GM19438 (cell line): ENCODE measurements at regions not wholly inside any gene's neighbourhood (a gene's known extent, or its start where the extent isn't known, plus 50 kb on each side); places are given as distances from the start of the nearest gene placed in this dataset.

Source experiments
- ATAC-seq: cut with Tn5 transposase; IDR thresholded peaks from one replicate; pipeline ENCODE4 v1.9.1; 2021; ENCODE audit warnings: low read depth; ENCODE audit not compliant: unreplicated experiment

DNA sequence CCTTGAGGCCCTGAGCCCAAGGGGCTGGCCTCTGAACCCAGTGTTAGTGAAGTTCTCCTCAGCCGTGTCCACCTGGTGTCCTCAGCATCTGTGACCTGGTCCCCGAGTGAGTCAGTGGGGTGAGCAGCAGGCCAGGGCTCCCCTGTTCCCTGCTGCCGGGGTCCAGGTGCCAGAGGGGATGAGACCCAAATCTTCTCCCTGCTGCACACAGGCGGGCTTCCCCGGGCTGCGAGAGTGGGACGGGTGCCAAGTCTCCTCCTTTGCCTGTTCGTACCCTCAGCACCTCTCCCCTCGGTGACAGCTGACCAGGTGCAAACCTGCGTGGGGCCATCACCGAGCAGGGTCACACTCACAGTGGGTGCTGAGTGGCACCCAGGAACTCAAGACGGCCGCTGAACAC, 514.5 kb downstream of the TBC1D22A start:
- no peak for ATAC-seq

DNA sequence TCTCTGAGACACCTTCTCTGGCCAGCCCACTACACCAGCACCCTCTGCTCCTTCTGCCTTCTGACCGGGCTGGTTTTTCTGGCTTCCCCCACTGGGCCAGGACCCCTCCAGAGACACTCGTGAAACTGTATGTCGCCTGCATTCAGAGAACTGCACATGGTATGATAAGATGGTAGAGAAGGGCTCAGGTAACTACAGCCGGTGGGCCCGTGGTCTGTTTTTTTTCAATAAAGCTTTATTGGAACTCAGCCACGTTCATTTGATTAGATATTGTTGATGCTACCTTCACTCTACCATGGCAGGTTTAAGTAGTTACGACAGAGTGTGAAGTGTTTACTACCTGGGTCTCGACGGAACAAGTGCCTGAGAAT, 514.0 kb downstream of the TBC1D22A start:
- ATAC-seq: no peak

DNA sequence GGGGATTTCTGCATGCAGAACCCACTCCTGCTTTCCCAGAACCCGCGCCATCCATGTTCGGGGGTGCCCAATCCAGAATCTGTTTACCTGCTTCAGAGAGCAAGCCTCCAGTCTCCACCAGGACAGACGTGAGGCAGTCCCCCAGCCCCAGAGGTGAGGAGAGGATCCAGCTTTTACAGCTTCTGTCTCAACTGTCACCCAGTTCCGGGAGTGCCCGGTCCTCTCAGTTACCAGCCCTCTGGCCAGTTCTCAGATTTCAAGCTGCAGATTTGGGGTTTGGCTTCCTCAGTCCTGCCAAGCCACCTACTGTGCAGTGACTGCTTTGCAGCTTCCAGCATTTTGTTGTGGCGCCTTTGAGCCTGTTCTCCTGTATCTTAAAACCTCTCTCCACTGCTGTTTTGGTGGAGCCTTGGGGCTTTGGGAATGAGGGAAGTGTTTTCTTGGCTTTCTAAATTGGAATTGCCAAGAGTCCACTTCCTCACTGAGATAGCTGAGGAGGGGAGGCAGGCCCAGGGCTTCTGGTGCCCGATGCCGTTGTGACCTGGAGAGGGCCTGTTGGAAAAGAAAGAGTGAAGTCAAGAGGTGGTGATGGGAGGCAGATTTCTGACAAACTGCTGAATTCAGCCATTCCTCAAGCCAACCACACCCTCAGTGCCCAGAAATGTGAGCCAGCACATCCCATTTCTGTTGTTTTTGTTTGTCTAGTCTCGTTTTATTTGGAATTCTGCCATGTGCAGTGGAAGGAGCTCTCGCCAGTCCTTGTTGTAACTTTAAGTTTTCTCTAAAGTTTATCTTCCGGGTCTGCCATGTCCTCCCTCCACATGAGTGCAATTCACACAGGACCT, 513.4 kb downstream of the TBC1D22A start:
- ATAC-seq: no peak

DNA sequence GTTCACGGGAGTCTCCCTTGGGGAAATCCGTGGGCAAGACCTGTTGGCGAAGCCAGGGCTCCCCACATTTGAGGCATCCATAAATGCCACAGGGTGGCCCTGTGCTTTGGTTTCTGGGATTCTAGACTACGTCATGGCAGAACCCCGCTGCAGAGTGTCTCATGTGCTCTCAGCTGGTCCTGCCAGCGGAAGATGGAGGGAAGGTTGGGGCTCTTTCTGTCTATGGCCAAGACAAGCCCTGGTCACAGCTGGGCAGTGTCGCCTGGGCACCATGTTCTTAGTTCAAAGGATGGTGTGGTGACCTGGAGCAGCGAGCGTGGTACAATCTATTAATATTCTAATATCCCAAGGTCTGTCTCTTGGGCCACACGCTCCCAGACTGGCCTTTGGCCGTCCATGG, 511.7 kb downstream of the TBC1D22A start:
- ATAC-seq: no peak

DNA sequence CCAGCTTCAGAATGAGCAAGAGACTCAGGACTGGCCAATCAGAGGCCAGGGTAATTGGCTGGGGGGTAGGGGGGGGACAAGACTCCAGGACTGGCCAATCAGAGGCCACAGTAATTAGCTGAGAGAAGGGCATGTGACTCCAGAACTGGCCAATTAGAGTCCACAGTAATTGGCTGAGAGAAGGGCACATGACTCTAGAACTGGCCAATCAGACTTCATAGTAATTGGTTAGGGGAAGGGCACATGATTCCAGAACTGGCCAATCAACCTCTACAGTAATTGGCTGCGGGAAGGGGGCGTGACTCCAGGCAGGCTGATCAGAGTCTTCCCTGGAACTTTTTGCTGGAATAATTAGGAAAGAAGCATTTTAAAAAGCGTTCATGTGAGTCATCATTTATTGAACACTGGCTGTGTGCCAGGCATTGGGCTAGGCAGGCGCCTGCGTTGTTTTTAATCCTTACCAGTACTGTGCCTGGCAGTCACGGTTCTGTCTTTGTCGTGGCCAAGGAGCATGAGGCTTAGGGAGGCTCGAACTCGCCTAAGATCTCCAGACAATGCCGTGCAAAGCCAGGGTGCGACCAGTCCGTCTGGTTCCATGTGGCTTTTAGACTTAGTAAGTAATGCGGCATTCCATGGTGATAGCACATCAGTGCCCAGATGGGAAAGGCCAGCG, 508.1 kb downstream of the TBC1D22A start:
- ATAC-seq: no peak

DNA sequence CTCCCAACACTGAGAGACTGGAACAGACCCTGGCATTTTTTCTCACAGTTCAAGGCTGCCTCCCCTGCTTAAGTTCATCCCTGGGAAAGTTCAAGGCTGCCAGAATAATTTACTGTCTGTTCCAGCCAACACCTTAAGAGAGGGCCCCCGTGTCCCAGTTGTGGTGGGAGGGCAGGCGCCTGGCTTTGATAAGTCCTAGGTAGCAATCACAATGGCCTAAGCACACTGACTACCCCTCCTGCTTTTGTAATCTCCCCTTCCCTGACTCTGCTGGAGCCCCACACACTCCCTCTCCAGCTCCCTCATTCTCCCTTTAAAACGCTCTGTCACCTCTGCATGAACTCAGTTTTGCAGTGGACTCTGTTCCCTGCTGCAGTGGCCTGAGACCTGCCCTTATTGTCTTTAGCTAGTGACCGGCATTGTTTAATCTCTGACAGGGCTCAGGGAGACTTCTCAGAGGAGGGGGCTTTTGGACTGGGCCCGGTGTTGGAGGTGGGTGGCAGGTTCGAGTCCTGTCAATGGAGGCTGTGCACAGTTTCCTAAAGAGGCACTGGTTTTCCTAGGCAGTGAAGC, 507.2 kb downstream of the TBC1D22A start:
- no peak for ATAC-seq

DNA sequence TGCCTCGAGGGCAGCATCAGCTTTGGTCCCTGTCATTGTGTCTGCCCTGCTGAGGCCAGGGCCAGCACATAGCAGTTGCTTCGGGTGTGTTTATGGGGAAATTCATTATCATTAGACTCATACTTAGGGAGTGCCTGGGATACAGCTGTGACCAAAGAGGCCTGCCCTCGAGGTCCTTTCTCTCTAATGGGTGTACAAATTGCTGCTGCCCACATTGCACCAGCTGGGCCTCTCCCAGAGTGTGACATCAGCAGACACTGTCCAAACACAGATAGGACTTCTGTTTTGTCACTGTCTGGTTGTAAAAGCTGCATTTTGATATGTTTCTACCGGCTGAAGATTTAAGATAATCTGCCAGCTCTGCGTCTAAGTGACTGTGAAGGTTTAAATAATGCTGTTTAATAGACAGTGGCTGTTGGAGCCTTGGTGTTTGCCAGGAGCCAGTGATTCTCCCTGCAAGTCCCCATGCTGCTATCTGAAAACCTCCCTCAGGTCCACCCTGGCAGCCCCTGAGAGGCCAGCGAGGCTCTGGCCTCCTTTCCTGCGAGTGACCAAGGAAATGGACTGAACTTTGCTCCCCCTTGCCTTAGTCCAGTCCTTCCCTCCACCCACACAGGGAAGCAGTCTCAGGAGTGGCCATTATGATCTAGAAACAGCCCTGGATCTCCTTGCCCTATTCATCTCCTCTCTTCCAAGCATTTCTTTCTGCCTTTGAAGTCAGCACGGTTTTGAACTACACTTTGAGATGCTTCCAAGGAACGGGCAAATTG, 505.2 kb downstream of the TBC1D22A start:
- no peak for ATAC-seq

DNA sequence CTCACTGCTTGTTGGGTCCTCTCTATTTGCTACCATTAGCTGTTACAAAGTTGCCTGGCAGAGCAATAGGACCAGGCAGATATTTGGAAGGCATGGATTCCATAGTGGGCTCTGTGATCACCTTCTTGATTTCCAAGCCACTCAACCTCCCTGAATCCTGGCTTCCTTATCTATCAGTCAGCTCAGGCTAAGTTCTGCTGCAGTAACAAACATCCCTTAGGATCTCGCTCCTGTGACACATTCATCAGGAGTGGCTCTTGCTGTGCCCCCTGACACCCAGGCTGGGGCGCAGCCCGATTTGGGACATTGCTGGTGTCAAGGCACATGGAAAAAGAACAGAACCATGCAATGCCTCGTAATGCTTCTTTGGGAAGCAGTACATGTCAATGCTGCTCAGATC, 503.9 kb downstream of the TBC1D22A start:
- no peak for ATAC-seq

DNA sequence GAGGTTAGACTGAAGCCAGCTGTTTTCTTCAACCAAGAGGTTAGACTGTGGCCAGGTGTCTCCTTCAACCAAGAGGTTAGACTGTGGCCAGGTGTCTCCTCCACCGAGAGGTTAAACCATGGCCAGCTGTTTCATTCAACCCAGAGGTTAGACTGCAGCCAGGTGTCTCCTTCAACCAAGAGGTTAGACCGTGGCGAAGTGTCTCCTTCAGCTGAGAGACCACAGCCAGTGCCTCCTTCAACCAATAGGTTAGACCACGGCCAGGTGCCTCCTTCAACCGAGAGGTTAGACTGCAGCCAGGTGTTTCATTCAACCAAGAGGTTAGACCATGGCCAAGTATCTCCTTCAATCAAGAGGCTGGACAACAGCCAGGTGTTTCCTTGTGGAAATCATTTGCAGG, 498.1 kb downstream of the TBC1D22A start:
- ATAC-seq: no peak

DNA sequence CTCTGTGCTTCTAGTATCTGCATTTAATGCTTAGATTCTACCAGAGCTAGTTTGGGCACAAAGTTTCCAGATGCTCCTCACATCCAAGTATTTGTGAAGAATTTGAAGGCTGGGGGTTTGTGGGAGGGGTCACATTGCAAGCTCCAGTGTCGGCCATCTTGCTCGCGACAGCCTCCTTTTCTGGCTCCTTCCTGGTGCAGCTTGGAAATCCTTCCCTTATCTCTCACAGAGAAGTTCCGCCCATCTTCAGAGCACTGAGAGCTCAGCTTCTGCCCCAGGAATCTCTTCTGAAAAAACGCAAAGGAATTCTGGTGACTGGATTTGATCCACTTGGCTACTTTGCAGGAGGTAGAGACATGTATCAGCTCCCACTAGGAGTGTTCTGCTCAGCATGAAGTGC, 497.5 kb downstream of the TBC1D22A start:
- ATAC-seq: no peak

DNA sequence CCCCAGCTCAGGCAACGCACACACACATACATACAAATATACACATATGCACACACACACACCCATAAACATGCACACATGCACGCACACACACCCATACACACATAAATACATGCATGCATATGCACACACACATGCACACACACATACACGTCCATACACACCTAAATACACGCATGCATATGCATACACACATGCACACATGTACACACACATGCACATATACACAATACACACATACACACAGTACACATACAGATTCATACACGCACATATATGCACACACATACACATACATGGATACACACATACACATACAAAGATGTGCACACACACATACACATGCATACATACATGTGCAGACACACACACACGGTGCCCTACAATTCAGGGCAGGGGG, 496.6 kb downstream of the TBC1D22A start:
- no peak for ATAC-seq

DNA sequence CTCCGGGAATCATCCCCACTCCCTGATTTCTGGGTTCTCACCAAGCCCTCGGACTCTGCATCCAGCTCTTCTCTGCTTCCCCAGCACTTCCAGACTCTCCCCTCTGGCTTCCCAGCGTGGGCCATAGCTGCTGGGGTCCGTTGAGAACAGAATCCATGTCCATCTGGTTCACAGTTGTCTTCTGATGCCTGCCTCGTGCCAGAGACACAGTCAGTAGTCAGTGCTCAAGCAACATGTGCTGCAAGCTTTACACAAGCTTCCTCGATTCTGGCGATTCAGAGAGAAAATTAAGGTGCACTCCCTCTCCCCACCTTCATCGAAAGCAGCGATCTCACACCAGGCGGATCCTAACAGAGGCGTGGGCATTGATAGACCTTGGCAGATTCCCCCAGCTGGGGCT, 495.5 kb downstream of the TBC1D22A start:
- ATAC-seq: no peak

DNA sequence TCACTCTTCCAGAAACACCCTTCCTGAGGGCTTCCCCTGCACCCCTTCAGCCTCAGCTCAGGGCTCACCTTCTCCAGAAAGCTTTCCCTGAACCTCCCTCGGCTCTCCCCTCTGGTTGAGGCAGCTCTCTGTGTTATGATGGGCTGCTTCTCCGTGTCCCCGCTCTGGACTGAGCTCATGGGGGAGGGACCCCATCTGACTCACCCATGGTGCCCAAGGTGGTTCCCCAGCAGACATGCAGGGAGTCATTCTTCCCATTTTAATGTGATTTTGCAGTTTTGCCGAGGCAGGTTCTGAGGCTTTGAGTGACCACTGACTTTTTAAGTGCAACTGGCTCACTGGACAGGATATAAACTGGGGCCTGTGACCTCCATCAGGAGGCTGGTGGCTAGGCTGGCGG, 495.1 kb downstream of the TBC1D22A start:
- ATAC-seq: no peak

DNA sequence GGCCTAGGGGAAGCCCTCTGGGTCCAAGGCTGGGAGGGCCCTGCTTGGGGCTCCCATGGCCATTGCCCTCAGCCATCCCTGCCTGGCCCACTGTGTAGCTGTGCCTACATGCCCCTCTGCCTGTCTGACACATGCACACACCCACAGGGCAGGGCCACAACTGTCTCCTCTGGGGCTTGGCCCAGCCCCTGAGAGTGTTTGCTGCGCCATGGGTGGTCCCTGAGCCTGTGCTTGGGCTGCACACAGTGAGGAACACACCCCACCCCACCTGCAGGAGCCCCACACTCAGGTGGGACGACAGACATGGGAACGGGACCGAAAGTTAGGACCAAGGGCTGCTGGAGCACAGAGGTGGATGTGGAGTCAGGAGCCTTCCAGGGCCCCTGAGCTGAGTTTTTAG, 489.5 kb downstream of the TBC1D22A start:
- no peak for ATAC-seq

DNA sequence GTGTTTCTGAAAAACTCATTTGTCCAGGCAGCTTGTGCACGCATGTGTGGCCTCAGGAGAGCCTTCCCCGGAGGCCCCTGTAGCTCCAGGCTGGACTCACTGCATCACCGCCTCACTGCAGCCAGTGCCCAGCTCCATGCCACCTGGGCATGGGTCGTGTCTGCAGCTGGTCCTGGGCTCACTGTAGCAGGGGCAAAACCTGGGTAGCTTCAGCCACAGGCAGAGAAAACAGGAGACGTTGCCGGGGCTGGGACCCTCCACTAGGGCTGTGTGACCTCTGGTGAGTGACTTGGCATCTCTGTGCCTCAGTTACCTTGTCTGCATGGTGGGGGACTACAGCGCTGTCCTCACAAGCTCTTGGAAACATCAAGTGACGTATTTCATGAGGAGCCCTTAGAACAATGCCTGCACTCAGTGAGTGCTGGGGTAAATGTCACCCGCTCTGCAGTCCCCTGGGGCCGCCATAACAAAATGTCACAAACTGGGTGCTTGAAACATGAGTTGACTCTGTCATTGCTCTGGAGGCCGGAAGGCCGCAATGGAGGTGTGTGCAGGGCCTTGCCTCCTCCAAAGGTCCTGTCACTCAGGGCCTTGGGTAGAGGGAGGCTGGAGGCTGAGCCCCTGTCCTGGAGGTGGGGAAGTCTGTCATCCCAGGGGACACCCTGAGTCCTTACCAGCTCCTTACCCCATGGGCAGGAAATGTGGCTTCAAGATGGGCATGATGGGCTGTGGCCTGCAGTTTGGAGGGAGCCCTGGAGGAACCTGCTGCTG, 488.7 kb downstream of the TBC1D22A start:
- no peak for ATAC-seq

DNA sequence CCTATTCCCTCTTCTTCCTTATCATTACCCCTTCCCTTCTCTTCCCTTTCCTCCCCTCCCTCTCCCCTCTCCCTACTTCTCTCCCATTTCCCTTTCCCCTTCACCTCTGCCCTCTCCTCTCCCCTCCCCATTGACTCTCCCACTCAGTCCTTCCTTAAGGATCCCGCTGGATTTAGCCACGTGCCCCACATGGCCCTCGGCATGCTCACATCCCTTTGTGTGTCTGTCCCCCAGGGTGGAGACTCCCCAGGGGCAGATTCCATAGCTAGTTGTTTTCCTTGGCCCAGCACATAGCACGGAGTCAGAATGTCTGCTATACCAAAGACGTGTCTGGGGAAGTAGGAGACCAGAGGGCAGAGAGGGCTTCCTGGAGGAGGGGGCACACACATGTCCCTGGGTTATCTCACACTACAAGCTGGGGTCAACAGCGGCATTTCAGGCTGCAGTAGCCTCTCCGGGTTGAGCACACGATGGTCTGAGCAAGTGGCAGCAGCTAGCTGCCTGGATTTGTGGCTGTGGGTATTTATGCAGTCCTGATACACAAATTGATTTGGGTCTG, 487.0 kb downstream of the TBC1D22A start:
- no peak for ATAC-seq

DNA sequence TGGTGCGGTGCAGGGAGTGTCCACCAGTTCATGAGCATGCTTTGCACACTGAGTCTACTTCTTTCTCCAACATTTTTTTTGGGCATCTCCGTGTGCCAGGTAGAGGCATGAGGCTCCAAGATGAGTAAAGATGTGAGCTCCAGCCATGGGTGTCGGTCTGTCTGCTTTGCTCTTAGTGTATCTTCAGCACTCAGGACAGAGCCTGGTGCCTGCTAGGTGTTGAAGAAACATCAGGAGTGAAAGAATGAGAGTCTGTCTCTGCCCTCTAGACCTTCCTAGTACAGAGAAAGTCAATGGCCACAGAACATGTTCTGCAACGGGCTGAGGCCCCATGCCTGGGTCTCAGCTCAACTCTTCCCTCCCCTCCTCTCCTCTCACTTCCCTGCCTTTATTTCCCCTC, 486.5 kb downstream of the TBC1D22A start:
- no peak for ATAC-seq

DNA sequence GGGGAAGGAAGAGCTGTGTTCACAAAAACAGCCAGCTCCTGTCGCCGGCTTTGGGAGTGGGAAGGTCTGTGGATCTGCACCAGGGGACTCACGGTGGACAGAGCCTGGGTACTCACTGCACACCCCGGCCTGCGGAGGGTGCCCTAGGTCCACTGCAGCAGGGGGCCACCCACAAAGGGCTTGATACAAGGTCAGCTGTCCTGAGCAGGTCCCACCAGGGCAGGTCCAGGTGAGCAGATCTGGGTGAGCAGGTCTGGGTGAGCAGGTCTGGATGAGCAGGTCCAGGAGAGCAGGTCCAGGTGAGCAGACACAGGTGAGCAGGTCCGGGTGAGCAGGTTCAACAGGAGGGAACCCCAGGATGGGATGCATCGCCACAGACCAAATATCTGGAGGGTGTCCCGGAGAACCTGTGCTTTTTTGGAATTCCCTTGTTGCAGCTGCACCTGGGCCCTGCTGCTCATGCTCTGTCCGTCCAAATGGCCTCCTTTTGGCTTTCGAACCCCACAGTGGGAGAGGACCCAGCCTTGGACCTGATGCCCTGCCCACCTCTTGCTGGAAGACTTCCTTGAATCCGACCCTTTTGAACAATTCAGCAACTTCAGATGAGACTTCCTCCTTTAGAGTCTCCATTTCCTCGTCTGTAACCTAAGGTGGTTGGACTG, 485.3 kb downstream of the TBC1D22A start:
- no peak for ATAC-seq

DNA sequence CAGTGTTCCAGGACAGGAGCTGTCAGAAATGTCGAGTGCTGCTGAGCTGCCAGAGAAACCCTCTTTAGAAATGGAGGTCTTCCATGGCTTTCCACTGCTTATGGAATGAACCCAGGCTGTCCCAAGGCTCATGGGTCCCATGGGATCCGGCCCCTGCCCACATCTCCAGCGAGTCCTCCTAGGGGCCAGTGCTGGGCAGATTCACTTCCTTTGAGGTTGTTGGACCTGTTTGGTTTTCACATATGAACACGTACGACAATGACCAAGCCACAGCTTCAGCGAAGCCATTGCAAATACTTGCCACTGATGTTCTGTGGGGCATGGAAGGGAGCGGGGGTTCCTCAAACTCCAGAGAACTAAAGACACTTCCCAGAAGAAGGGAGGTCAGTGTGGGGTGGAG, 483.3 kb downstream of the TBC1D22A start:
- no peak for ATAC-seq

DNA sequence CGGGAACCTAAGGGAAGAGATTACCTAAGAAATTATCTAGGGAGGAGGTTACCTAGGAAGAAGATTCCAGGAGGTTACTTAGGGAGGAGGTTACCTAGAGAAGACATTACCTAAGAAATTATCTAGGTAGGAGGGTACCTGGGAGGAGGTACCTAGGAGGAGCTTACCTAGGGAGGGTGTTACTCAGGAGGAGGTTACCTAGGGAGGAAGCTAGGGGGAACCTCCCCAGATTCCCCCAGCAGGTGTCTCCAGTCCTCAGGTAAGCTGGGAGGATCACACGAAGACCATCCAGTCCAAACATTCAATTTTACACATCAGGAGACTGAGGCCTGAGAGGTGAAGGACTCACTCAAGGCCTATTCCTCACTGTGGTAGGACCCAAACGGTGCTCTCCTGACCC, 482.8 kb downstream of the TBC1D22A start:
- no peak for ATAC-seq
